SH-SY5Y (cell line): ENCODE measurements at regions not wholly inside any gene's neighbourhood (a gene's known extent, or its start where the extent isn't known, plus 50 kb on each side); places are given as distances from the start of the nearest gene placed in this dataset.
A peak's percentile ranks its signal among the peaks of the same experiment; 100 is the strongest.

Source experiments
- GATA2 ChIP-seq: IDR thresholded peaks from 2 replicates; pipeline ENCODE4 v1.6.1; 2011; ENCODE audit warnings: mild to moderate bottlenecking, low read depth, low read length
- GATA3 ChIP-seq: IDR thresholded peaks from 2 replicates; pipeline ENCODE4 v1.6.1; 2011; ENCODE audit warnings: low read depth, mild to moderate bottlenecking, low read length, moderate library complexity

- no peak for TF ChIP-seq GATA2
- TF ChIP-seq GATA3 = no peak
Observed at GRCh38 chr2:206368484-206368883, 74.8 kb upstream of the ADAM23 start.

- TF ChIP-seq GATA2 (no peak), GATA3 (no peak)
Observed at GRCh38 chr2:206368933-206369569, 74.3 kb upstream of the ADAM23 start.

GRCh38 chr2:206375956-206376355 lies 67.4 kb upstream of the ADAM23 start:
- TF ChIP-seq GATA2 (no peak), GATA3 (no peak)

- TF ChIP-seq GATA2 = no peak
- no peak for TF ChIP-seq GATA3
Observed at GRCh38 chr2:206378835-206379234, 64.5 kb upstream of the ADAM23 start.

- TF ChIP-seq GATA2 (no peak), GATA3 (no peak)
Observed at GRCh38 chr2:206379266-206379665, 64.1 kb upstream of the ADAM23 start.

- TF ChIP-seq GATA2 (no peak), GATA3 (no peak)
Observed at GRCh38 chr2:206379886-206380285, 63.4 kb upstream of the ADAM23 start.

- TF ChIP-seq GATA2 (no peak), GATA3 (no peak)
Observed at GRCh38 chr2:206381881-206382280, 61.5 kb upstream of the ADAM23 start.

GRCh38 chr2:206383669-206384068 lies 59.7 kb upstream of the ADAM23 start:
- TF ChIP-seq GATA3 (no peak), GATA2 (no peak)

- TF ChIP-seq GATA2 (no peak), GATA3 (no peak)
Observed at GRCh38 chr2:206387808-206388207, 55.5 kb upstream of the ADAM23 start.

- TF ChIP-seq GATA3 (peak; percentile 42; the same call in 1 of the 2 replicates), GATA2 (no peak)
Observed at GRCh38 chr2:206388698-206389097, 54.6 kb upstream of the ADAM23 start.

GRCh38 chr2:206389164-206389563 lies 54.2 kb upstream of the ADAM23 start:
- no peak for TF ChIP-seq GATA3
- TF ChIP-seq GATA2 = no peak

GRCh38 chr2:206390181-206390580 lies 53.2 kb upstream of the ADAM23 start:
- TF ChIP-seq GATA2 (no peak), GATA3 (no peak)

GRCh38 chr2:206392118-206392517 lies 51.2 kb upstream of the ADAM23 start:
- TF ChIP-seq GATA2 = no peak
- TF ChIP-seq GATA3 = no peak
